CD8-positive, alpha-beta memory T cell (primary cell): ENCODE measurements at regions not wholly inside any gene's neighbourhood (a gene's known extent, or its start where the extent isn't known, plus 50 kb on each side); places are given as distances from the start of the nearest gene placed in this dataset.

Experiments used
- CTCF ChIA-PET: fragments of 350-600 bp; sonication (Branson Sonifier 250); formaldehyde crosslinking; loops from one replicate; lab custom pipeline; 2021; ENCODE audit warnings: antibody characterized with exemption; lab: Charles Lee
- POLR2A ChIA-PET: fragments of 350-600 bp; sonication (Branson Sonifier 250); formaldehyde crosslinking; loops from one replicate; lab custom pipeline; 2021; ENCODE audit warnings: antibody characterized with exemption; lab: Charles Lee
- DNase-seq, 5 donors: peaks; one replicate each; pipeline versions ENCODE4 v3.0.0 to v3.0.0-alpha.2; 2020 to 2022; ENCODE audit warnings: mixed read lengths in 1 of 5
- H3K27ac ChIP-seq: one replicate; pipeline ENCODE4 v1.7.0; 2013; ENCODE audit warnings: low read depth, mild to moderate bottlenecking, low read length, moderate library complexity
- H3K27me3 ChIP-seq: 2 replicates; pipeline ENCODE4 v1.7.0; 2013; ENCODE audit warnings: low read length, mild to moderate bottlenecking; ENCODE audit not compliant: insufficient read depth, poor library complexity, severe bottlenecking
- H3K36me3 ChIP-seq: 2 replicates; pipeline ENCODE4 v1.7.0; 2013; ENCODE audit warnings: mild to moderate bottlenecking, low read length, moderate library complexity; ENCODE audit not compliant: insufficient read depth
- H3K4me1 ChIP-seq: 2 replicates; pipeline ENCODE4 v1.7.0; 2013; ENCODE audit warnings: mild to moderate bottlenecking, low read length, moderate library complexity; ENCODE audit not compliant: insufficient read depth
- H3K4me3 ChIP-seq: 2 replicates; pipeline ENCODE4 v1.7.0; 2013; ENCODE audit warnings: mild to moderate bottlenecking, low read length
- H3K9me3 ChIP-seq: 2 replicates; pipeline ENCODE4 v1.7.0; 2013; ENCODE audit warnings: mild to moderate bottlenecking, low read length
- H3K27ac Mint-ChIP-seq, 8 donors: one replicate each; pipeline ENCODE4 v1.8.0; 2020 to 2021; ENCODE audit warnings: mixed read lengths in 8 of 8, mild to moderate bottlenecking in 6 of 8, inconsistent platforms in 3 of 8, moderate library complexity in 3 of 8
- H3K27me3 Mint-ChIP-seq, 2 donors: one replicate each; pipeline ENCODE4 v1.8.0; 2020 to 2021; ENCODE audit warnings: mixed read lengths in 2 of 2, mild to moderate bottlenecking in 1 of 2, moderate library complexity in 1 of 2
- H3K36me3 Mint-ChIP-seq, 3 donors: one replicate each; pipeline ENCODE4 v1.8.0; 2020 to 2021; ENCODE audit warnings: mixed read lengths in 3 of 3, inconsistent platforms in 1 of 3, mild to moderate bottlenecking in 1 of 3
- H3K4me1 Mint-ChIP-seq, 3 donors: one replicate each; pipeline ENCODE4 v1.8.0; 2020 to 2021; ENCODE audit warnings: mixed read lengths in 3 of 3, inconsistent platforms in 1 of 3, mild to moderate bottlenecking in 1 of 3
- H3K4me3 Mint-ChIP-seq, 7 donors: one replicate each; pipeline ENCODE4 v1.8.0; 2020 to 2021; ENCODE audit warnings: mixed read lengths in 7 of 7, mild to moderate bottlenecking in 6 of 7, moderate library complexity in 4 of 7, inconsistent platforms in 2 of 7
- H3K9me3 Mint-ChIP-seq, 5 donors: one replicate each; pipeline ENCODE4 v1.8.0; 2020 to 2022; ENCODE audit warnings: mixed read lengths in 5 of 5, mild to moderate bottlenecking in 3 of 5, moderate library complexity in 2 of 5, inconsistent platforms in 1 of 5

GRCh38 chr17:77888242-77889134, 70.0 kb upstream of the TNRC6C start:
- CTCF ChIA-PET: no interaction called here

GRCh38 chr17:77889135-77889505, 69.4 kb upstream of the TNRC6C start:
- no peak overlapping the region for H3K4me3 ChIP-seq
- H3K4me1 ChIP-seq: peaks cover 42% of the 10 kb centered on the region
- peak in 1 of 5 donors; percentile 35 for DNase-seq
- H3K27ac ChIP-seq: no peak overlapping the region
- ChIA-PET CTCF (no interaction called here), POLR2A (interaction anchor here (3.4 kb wide), 1 partner anchor 69 kb away, joined by 36 read pairs; the partner anchor contains the start of gene TNRC6C)
- Mint-ChIP-seq H3K4me1 (peaks cover 49 to 61% (median 55%) of the 10 kb centered on the region in 3 donors), H3K27me3 (no peaks in the 10 kb centered on the region), H3K27ac (peak overlapping the region in 6 of 8 donors; percentile 17 to 93 (median 51)), H3K4me3 (peak overlapping the region in 2 of 7 donors; percentile 45 to 66), H3K9me3 (no peaks in the 10 kb centered on the region), H3K36me3 (peaks cover 0 to 3% (median 0%) of the 10 kb centered on the region in 3 donors)
- no peaks in the 10 kb centered on the region for H3K27me3 ChIP-seq
- H3K9me3 ChIP-seq: no peaks in the 10 kb centered on the region
- H3K36me3 ChIP-seq: no peaks in the 10 kb centered on the region

More at GRCh38 chr17:77888242-77889134, 70.0 kb upstream of the TNRC6C start:
- Mint-ChIP-seq H3K4me3 (peak overlapping the region; percentile 77 to 96 (median 91)), H3K27ac (peak overlapping the region; percentile 95 to 99 (median 99)), H3K27me3 (peaks cover 0 to 2% of the 10 kb centered on the region in 2 donors), H3K4me1 (peaks cover 48 to 61% (median 55%) of the 10 kb centered on the region in 3 donors), H3K9me3 (no peaks in the 10 kb centered on the region), H3K36me3 (peaks cover 0 to 3% (median 0%) of the 10 kb centered on the region in 3 donors)
- peak in 1 of 5 donors; percentile 42 for DNase-seq
- POLR2A ChIA-PET: interaction anchor here (0.8 to 3.4 kb wide), 4 partner anchors 54 to 222 kb away, joined by 3 to 36 read pairs (median 4); partner anchors contain the start of gene TNRC6C
- no peaks in the 10 kb centered on the region for H3K27me3 ChIP-seq
- H3K4me3 ChIP-seq: peak overlapping the region; percentile 99
- H3K9me3 ChIP-seq: no peaks in the 10 kb centered on the region
- no peaks in the 10 kb centered on the region for H3K36me3 ChIP-seq
- peak overlapping the region; percentile 97 for H3K27ac ChIP-seq
- peaks cover 46% of the 10 kb centered on the region for H3K4me1 ChIP-seq

- ChIA-PET POLR2A (no interaction called here), CTCF (no interaction called here)
- peak overlapping the region in 1 of 8 donors; percentile 47 for H3K27ac Mint-ChIP-seq
- DNase-seq: peak in 1 of 5 donors; percentile 36
- no peak overlapping the region for H3K4me3 ChIP-seq
- no peaks in the 10 kb centered on the region for H3K27me3 ChIP-seq
- H3K27ac ChIP-seq: no peak overlapping the region
- H3K27me3 Mint-ChIP-seq: no peaks in the 10 kb centered on the region
- H3K4me1 Mint-ChIP-seq: peaks cover 41 to 55% (median 46%) of the 10 kb centered on the region in 3 donors
- no peaks in the 10 kb centered on the region for H3K36me3 ChIP-seq
- peaks cover 38% of the 10 kb centered on the region for H3K4me1 ChIP-seq
- peaks cover 0 to 3% (median 0%) of the 10 kb centered on the region in 3 donors for H3K36me3 Mint-ChIP-seq
- no peaks in the 10 kb centered on the region for H3K9me3 Mint-ChIP-seq
- no peak overlapping the region for H3K4me3 Mint-ChIP-seq
- no peaks in the 10 kb centered on the region for H3K9me3 ChIP-seq
Measured at GRCh38 chr17:77889866-77890760, 68.4 kb upstream of the TNRC6C start.

- peaks cover 39 to 51% (median 42%) of the 10 kb centered on the region in 3 donors for H3K4me1 Mint-ChIP-seq
- Histone ChIP-seq H3K27ac (no peak overlapping the region), H3K36me3 (no peaks in the 10 kb centered on the region), H3K27me3 (no peaks in the 10 kb centered on the region), H3K4me1 (peaks cover 37% of the 10 kb centered on the region), H3K4me3 (no peak overlapping the region), H3K9me3 (no peaks in the 10 kb centered on the region)
- no peak overlapping the region for H3K4me3 Mint-ChIP-seq
- H3K27me3 Mint-ChIP-seq: no peaks in the 10 kb centered on the region
- H3K36me3 Mint-ChIP-seq: peaks cover 0 to 3% (median 0%) of the 10 kb centered on the region in 3 donors
- POLR2A ChIA-PET: no interaction called here
- no peaks in the 10 kb centered on the region for H3K9me3 Mint-ChIP-seq
- CTCF ChIA-PET: no interaction called here
- DNase-seq: peak in 1 of 5 donors; percentile 30
- no peak overlapping the region for H3K27ac Mint-ChIP-seq
Measured at GRCh38 chr17:77890771-77891170, 67.7 kb upstream of the TNRC6C start.

GRCh38 chr17:77891602-77892001, 66.9 kb upstream of the TNRC6C start:
- H3K9me3 Mint-ChIP-seq: no peaks in the 10 kb centered on the region
- no peaks in the 10 kb centered on the region for H3K27me3 ChIP-seq
- no peak overlapping the region for H3K27ac ChIP-seq
- no peak overlapping the region for H3K4me3 Mint-ChIP-seq
- H3K36me3 ChIP-seq: no peaks in the 10 kb centered on the region
- ChIA-PET POLR2A (no interaction called here), CTCF (interaction anchor here (1.6 kb wide), 1 partner anchor 10 kb away, joined by 4 read pairs; no protein-coding TSS in a partner anchor)
- H3K36me3 Mint-ChIP-seq: peaks cover 0 to 3% (median 0%) of the 10 kb centered on the region in 3 donors
- DNase-seq: peak in 1 of 5 donors; percentile 27
- peaks cover 34 to 43% (median 34%) of the 10 kb centered on the region in 3 donors for H3K4me1 Mint-ChIP-seq
- no peak overlapping the region for H3K4me3 ChIP-seq
- no peaks in the 10 kb centered on the region for H3K9me3 ChIP-seq
- no peak overlapping the region for H3K27ac Mint-ChIP-seq
- H3K4me1 ChIP-seq: peaks cover 28% of the 10 kb centered on the region
- no peaks in the 10 kb centered on the region for H3K27me3 Mint-ChIP-seq

GRCh38 chr17:77892031-77892430, 66.5 kb upstream of the TNRC6C start:
- no peak overlapping the region for H3K27ac Mint-ChIP-seq
- H3K4me1 Mint-ChIP-seq: peaks cover 29 to 39% (median 29%) of the 10 kb centered on the region in 3 donors
- no peak overlapping the region for H3K4me3 Mint-ChIP-seq
- H3K9me3 Mint-ChIP-seq: no peaks in the 10 kb centered on the region
- ChIA-PET CTCF (interaction anchor here (1.6 kb wide), 1 partner anchor 11 kb away, joined by 4 read pairs; no protein-coding TSS in a partner anchor), POLR2A (no interaction called here)
- H3K27ac ChIP-seq: no peak overlapping the region
- H3K4me3 ChIP-seq: no peak overlapping the region
- H3K9me3 ChIP-seq: no peaks in the 10 kb centered on the region
- no peaks in the 10 kb centered on the region for H3K27me3 Mint-ChIP-seq
- H3K36me3 Mint-ChIP-seq: peaks cover 0 to 3% (median 0%) of the 10 kb centered on the region in 3 donors
- H3K36me3 ChIP-seq: no peaks in the 10 kb centered on the region
- H3K4me1 ChIP-seq: peaks cover 24% of the 10 kb centered on the region
- H3K27me3 ChIP-seq: no peaks in the 10 kb centered on the region
- peak in 1 of 5 donors; percentile 10 for DNase-seq

- H3K27ac ChIP-seq: no peak overlapping the region
- H3K27me3 ChIP-seq: no peaks in the 10 kb centered on the region
- peak overlapping the region in 2 of 8 donors; percentile 62 to 73 for H3K27ac Mint-ChIP-seq
- H3K9me3 ChIP-seq: no peaks in the 10 kb centered on the region
- H3K36me3 Mint-ChIP-seq: peaks cover 0 to 1% (median 0%) of the 10 kb centered on the region in 3 donors
- H3K4me1 ChIP-seq: peaks cover 18% of the 10 kb centered on the region
- ChIA-PET CTCF (interaction anchor here (1.6 kb wide), 1 partner anchor 11 kb away, joined by 4 read pairs; no protein-coding TSS in a partner anchor), POLR2A (interaction anchor here (1.9 kb wide), 1 partner anchor 12 kb away, joined by 6 read pairs; no protein-coding TSS in a partner anchor)
- H3K4me3 Mint-ChIP-seq: no peak overlapping the region
- no peak overlapping the region for H3K4me3 ChIP-seq
- peaks cover 0 to 2% (median 0%) of the 10 kb centered on the region in 5 donors for H3K9me3 Mint-ChIP-seq
- peak in 1 of 5 donors; percentile 34 for DNase-seq
- H3K27me3 Mint-ChIP-seq: no peaks in the 10 kb centered on the region
- no peaks in the 10 kb centered on the region for H3K36me3 ChIP-seq
- peaks cover 24 to 33% (median 24%) of the 10 kb centered on the region in 3 donors for H3K4me1 Mint-ChIP-seq
Measured at GRCh38 chr17:77892469-77893143, 65.9 kb upstream of the TNRC6C start.
